Skeletal muscle cell (primary cell): ENCODE measurements at regions not wholly inside any gene's neighbourhood (a gene's known extent, or its start where the extent isn't known, plus 50 kb on each side); places are given as distances from the start of the nearest gene placed in this dataset.

Source experiments
- DNase-seq: peaks from one replicate; pipeline ENCODE4 v3.0.0-alpha.2; 2010; ENCODE audit warnings: low read depth
- H3K4me3 ChIP-seq: 2 replicates; pipeline ENCODE4 v1.5.1; 2011; ENCODE audit warnings: low read depth, mild to moderate bottlenecking, control low read depth, low read length, moderate library complexity

- no peak overlapping the region for H3K4me3 ChIP-seq
Measured at GRCh38 chr19:5220866-5221265, 119.7 kb downstream of the PTPRS start.

GRCh38 chr19:5220361-5220760 lies 120.3 kb downstream of the PTPRS start:
- no peak for DNase-seq
- no peak overlapping the region for H3K4me3 ChIP-seq

More at GRCh38 chr19:5220866-5221265, 119.7 kb downstream of the PTPRS start:
- no peak for DNase-seq

- no peak for DNase-seq
- no peak overlapping the region for H3K4me3 ChIP-seq
Measured at GRCh38 chr19:5219551-5220304, 120.9 kb downstream of the PTPRS start.

- no peak overlapping the region for H3K4me3 ChIP-seq
- DNase-seq, result no peak
Measured at GRCh38 chr19:5218963-5219530, 121.6 kb downstream of the PTPRS start.

- no peak overlapping the region for H3K4me3 ChIP-seq
- no peak for DNase-seq
Measured at GRCh38 chr19:5218255-5218855, 122.3 kb downstream of the PTPRS start.

- DNase-seq, result no peak
- no peak overlapping the region for H3K4me3 ChIP-seq
Measured at GRCh38 chr19:5217171-5217570, 123.4 kb downstream of the PTPRS start.

- no peak for DNase-seq
- H3K4me3 ChIP-seq, result no peak overlapping the region
Measured at GRCh38 chr19:5216141-5216847, 124.3 kb downstream of the PTPRS start.

GRCh38 chr19:5215431-5215830 lies 125.2 kb downstream of the PTPRS start:
- DNase-seq, result no peak
- no peak overlapping the region for H3K4me3 ChIP-seq

GRCh38 chr19:5214902-5215301 lies 125.7 kb downstream of the PTPRS start:
- H3K4me3 ChIP-seq, result no peak overlapping the region

GRCh38 chr19:5214371-5214770 lies 126.2 kb downstream of the PTPRS start:
- H3K4me3 ChIP-seq, result no peak overlapping the region
- DNase-seq, result no peak

More at GRCh38 chr19:5214902-5215301, 125.7 kb downstream of the PTPRS start:
- DNase-seq, result no peak

- no peak overlapping the region for H3K4me3 ChIP-seq
- no peak for DNase-seq
Measured at GRCh38 chr19:5213667-5214066, 126.9 kb downstream of the PTPRS start.

GRCh38 chr19:5212101-5212500 lies 128.5 kb downstream of the PTPRS start:
- no peak overlapping the region for H3K4me3 ChIP-seq
- no peak for DNase-seq

GRCh38 chr19:5211217-5211822 lies 129.3 kb downstream of the PTPRS start:
- no peak for DNase-seq

GRCh38 chr19:5210556-5210955 lies 130.1 kb downstream of the PTPRS start:
- H3K4me3 ChIP-seq, result no peak overlapping the region
- DNase-seq, result no peak

More at GRCh38 chr19:5211217-5211822, 129.3 kb downstream of the PTPRS start:
- H3K4me3 ChIP-seq, result no peak overlapping the region

- DNase-seq, result no peak
Measured at GRCh38 chr19:5207806-5208205, 132.8 kb downstream of the PTPRS start.

GRCh38 chr19:5206751-5207075 lies 133.9 kb downstream of the PTPRS start:
- no peak overlapping the region for H3K4me3 ChIP-seq
- DNase-seq, result no peak

More at GRCh38 chr19:5207806-5208205, 132.8 kb downstream of the PTPRS start:
- no peak overlapping the region for H3K4me3 ChIP-seq

GRCh38 chr19:5205937-5206750 lies 134.5 kb downstream of the PTPRS start:
- no peak for DNase-seq
- H3K4me3 ChIP-seq, result no peak overlapping the region

- DNase-seq, result no peak
- no peak overlapping the region for H3K4me3 ChIP-seq
Measured at GRCh38 chr19:5205381-5205780, 135.2 kb downstream of the PTPRS start.

GRCh38 chr19:5204212-5204611 lies 136.4 kb downstream of the PTPRS start:
- no peak for DNase-seq
- H3K4me3 ChIP-seq, result no peak overlapping the region
